ENCODE measurements at regions not wholly inside any gene's neighbourhood (a gene's known extent, or its start where the extent isn't known, plus 50 kb on each side); places are given as distances from the start of the nearest gene placed in this dataset.

GRCh38 chr4:43822621-43823020, 626.0 kb downstream of the KCTD8 start:
- DNase-seq = no peak

GRCh38 chr4:43835869-43836268, 612.7 kb downstream of the KCTD8 start:
- DNase-seq = no peak

- no peak for DNase-seq
Observed at GRCh38 chr4:43837171-43837570, 611.4 kb downstream of the KCTD8 start.

GRCh38 chr4:43837604-43838003, 611.0 kb downstream of the KCTD8 start:
- DNase-seq = no peak

- DNase-seq = no peak
Observed at GRCh38 chr4:43842594-43842993, 606.0 kb downstream of the KCTD8 start.

GRCh38 chr4:43843501-43843900, 605.1 kb downstream of the KCTD8 start:
- DNase-seq = no peak

GRCh38 chr4:43846111-43846587, 602.5 kb downstream of the KCTD8 start:
- DNase-seq = no peak

GRCh38 chr4:43853565-43854264, 594.9 kb downstream of the KCTD8 start:
- no peak for DNase-seq

GRCh38 chr4:43855283-43855682, 593.3 kb downstream of the KCTD8 start:
- no peak for DNase-seq

- DNase-seq = no peak
Observed at GRCh38 chr4:43864616-43865146, 583.9 kb downstream of the KCTD8 start.

- DNase-seq = no peak
Observed at GRCh38 chr4:43867908-43868307, 580.7 kb downstream of the KCTD8 start.

GRCh38 chr4:43875655-43876054, 573.0 kb downstream of the KCTD8 start:
- no peak for DNase-seq

GRCh38 chr4:43882470-43882869, 566.1 kb downstream of the KCTD8 start:
- DNase-seq = no peak

GRCh38 chr4:43886196-43886595, 562.4 kb downstream of the KCTD8 start:
- DNase-seq = no peak

GRCh38 chr4:43898836-43899235, 549.8 kb downstream of the KCTD8 start:
- DNase-seq = no peak

GRCh38 chr4:43903456-43903855, 545.2 kb downstream of the KCTD8 start:
- DNase-seq = no peak

GRCh38 chr4:43918377-43918776, 530.2 kb downstream of the KCTD8 start:
- no peak for DNase-seq

- no peak for DNase-seq
Observed at GRCh38 chr4:43932448-43932847, 516.2 kb downstream of the KCTD8 start.

GRCh38 chr4:43943998-43944397, 504.6 kb downstream of the KCTD8 start:
- no peak for DNase-seq

GRCh38 chr4:43959976-43960375, 488.6 kb downstream of the KCTD8 start:
- no peak for DNase-seq

- no peak for DNase-seq
Observed at GRCh38 chr4:43968011-43968410, 480.6 kb downstream of the KCTD8 start.

GRCh38 chr4:43983610-43984009, 465.0 kb downstream of the KCTD8 start:
- DNase-seq = no peak

GRCh38 chr4:43987331-43987944, 461.2 kb downstream of the KCTD8 start:
- no peak for DNase-seq

- no peak for DNase-seq
Observed at GRCh38 chr4:43990551-43990950, 458.1 kb downstream of the KCTD8 start.
